Spleen (tissue), 7 donors: ENCODE measurements at regions not wholly inside any gene's neighbourhood (a gene's known extent, or its start where the extent isn't known, plus 50 kb on each side); places are given as distances from the start of the nearest gene placed in this dataset.

Source experiments
- POLR2AphosphoS5 ChIP-seq, 3 donors: sonication (generic); formaldehyde crosslinking; IDR thresholded peaks; one replicate each; pipeline ENCODE4 v1.5.1; 2017; ENCODE audit warnings: antibody characterized with exemption in 3 of 3
- TF ChIP-seq, protein P1 (sequence below), 11 experiments: fragments of 200-600 bp in 7 of 11; fragments of 450-650 bp in 4 of 11; sonication (generic) in 4 of 11; IDR thresholded peaks in 8 of 11; conservative IDR thresholded peaks in 3 of 11; 1 replicate in 7 of 11; 2 replicates in 4 of 11; pipeline versions ENCODE4 v1.4.0 to v1.8.0; 2016 to 2021; ENCODE audit warnings: antibody characterized with exemption in 11 of 11, inconsistent platforms in 4 of 11, mild to moderate bottlenecking in 1 of 11
- donor health status: DM: no; HTN: no; CAD: no; lungs with moderate emphysema.
- donor health status: DM: no; HTN: no; CAD: no.
- donor health status: DM: no; HTN: no; CAD: no.

DNA sequence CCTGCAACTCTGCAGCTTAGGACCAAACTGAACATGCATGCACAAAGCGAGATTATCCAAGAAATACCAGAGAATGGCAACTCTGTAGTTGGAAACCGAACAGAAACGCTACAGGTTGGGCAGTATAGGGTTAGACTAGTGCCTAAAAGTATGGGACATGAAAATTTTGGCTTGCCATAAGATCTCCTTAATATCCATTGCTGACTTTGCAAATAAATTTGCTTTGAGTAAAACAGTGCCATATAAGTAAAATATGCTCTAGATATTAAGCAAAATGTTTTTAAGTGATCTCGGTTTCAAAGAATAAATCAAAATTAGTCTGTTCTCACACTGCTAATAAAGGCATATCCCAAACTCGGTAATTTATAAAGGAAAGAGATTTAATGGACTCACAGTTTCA lies 456.0 kb downstream of the PRDM9 start:
- TF ChIP-seq, protein P1, sequence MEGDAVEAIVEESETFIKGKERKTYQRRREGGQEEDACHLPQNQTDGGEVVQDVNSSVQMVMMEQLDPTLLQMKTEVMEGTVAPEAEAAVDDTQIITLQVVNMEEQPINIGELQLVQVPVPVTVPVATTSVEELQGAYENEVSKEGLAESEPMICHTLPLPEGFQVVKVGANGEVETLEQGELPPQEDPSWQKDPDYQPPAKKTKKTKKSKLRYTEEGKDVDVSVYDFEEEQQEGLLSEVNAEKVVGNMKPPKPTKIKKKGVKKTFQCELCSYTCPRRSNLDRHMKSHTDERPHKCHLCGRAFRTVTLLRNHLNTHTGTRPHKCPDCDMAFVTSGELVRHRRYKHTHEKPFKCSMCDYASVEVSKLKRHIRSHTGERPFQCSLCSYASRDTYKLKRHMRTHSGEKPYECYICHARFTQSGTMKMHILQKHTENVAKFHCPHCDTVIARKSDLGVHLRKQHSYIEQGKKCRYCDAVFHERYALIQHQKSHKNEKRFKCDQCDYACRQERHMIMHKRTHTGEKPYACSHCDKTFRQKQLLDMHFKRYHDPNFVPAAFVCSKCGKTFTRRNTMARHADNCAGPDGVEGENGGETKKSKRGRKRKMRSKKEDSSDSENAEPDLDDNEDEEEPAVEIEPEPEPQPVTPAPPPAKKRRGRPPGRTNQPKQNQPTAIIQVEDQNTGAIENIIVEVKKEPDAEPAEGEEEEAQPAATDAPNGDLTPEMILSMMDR (IDR thresholded peaks at IDR 0.05 in 8 of 11, conservative IDR thresholded peaks at IDR 0.05 in 3 of 11) = no peak
- TF ChIP-seq POLR2AphosphoS5 (IDR thresholded peaks at IDR 0.05) = no peak
